ENCODE measurements at regions not wholly inside any gene's neighbourhood (a gene's known extent, or its start where the extent isn't known, plus 50 kb on each side); places are given as distances from the start of the nearest gene placed in this dataset.
A peak's percentile ranks its signal among the peaks of the same experiment; 100 is the strongest.

DNA sequence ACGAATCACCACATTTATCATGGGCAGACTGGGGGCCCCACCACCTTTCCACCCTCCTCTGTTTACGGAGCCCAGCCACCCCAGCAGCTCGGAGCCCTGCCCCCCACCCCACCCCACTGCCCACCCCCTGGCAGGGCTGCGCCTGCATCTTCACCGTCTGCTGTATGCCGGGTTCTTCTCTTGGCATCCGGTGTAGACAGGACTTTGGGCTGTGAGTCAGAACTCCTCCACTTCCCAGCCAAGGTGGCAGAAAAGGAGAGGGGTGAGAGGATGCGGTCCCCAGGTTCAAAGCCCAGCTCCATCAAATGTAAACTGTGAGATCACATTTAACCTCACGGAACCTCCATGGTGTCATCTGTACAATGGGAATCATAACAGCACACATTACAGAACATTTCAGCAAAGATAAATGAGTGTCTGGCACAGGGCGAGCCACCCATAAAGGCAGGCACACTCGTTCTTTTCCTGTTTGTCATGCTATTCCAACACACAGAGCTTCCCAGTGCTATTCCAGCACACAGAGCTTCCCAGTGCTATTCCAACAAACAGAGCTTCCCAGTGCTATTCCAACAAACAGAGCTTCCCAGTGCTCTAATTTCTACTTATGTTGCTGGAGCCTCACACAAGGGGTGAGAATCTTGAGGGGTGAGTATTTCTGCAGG, 292.7 kb upstream of the RTL1 start:
- DNase-seq (ENCODE audit: low spot score) = no peak

DNA sequence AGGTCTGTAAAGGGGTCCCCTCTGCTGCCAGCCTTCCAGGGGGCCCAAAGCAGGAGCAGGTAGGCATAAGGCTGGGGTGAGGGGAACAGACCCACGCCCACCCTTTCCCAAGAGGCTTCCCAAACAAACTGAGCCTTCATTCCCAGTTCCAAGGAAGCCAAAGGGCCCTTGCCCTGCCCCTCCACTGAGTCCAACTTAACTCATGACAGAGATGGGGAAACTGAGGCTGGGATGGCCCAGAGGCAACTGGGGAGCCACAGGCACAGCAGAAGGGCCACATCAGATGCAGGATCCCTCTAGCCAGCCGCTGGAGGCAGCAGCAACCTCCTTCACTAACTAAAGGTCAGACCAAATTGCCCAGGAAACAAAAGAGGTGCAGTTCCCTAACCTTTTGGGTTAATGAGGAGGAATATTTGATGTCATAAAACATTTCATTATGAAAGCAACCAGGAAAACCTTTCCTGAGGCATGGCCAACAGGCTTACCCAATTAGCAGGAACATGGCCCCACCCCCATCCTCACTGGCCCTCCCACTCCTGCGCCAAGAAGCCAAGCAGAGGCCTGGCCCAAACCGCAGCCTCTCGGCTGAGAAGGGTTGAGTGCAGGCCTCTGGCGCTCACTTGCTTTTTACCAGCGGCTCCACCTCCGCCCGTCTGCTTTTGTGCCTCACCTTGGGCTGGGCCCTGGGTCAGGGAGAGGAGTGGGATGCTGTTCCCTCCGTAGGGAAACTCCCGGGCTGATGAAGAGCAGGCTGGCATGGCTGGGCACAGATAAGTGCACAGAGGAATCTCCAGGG, 293.5 kb upstream of the RTL1 start:
- DNase-seq (ENCODE audit: low spot score) = no peak

DNA sequence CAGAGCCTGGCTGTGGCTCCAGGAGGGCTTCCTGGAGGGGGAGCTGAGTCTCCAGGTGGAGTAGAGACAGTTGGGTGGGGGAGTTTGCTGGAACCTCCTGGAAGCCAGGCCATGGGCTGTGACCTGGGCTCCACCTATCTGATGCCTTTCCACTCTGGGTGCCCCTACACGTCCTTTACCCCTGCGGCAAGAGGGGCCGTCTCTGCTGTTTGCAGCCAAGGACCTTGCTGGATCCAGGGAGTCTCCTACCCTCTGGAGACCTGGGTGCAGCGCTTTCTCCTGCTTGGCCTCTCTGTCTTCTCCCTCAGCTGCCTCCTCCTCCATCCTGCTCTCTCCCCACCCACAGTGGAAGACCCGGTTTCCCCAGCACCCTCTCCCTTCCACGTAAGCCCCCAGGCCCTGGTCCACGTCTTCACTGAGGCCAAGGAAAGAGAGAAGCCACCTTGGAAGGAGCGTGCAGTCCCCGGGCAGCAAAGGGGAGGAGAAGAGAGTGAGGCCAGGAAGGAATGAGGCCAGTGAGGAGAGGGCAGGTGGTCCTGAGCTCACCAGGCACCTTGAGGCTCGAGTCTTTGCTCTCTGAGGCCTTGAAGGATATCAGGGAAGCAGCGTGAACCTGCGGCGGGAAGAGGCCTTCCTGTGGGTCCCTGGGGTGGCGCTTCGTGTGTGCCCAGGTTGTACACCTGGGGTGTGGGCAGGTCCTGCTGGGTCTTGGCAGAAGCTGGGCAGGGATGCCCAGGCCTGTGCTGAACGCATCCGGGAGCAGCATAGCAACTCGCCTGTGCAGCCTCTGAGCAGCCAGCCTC, 294.3 kb upstream of the RTL1 start:
- no peak for DNase-seq (ENCODE audit: low spot score)

DNA sequence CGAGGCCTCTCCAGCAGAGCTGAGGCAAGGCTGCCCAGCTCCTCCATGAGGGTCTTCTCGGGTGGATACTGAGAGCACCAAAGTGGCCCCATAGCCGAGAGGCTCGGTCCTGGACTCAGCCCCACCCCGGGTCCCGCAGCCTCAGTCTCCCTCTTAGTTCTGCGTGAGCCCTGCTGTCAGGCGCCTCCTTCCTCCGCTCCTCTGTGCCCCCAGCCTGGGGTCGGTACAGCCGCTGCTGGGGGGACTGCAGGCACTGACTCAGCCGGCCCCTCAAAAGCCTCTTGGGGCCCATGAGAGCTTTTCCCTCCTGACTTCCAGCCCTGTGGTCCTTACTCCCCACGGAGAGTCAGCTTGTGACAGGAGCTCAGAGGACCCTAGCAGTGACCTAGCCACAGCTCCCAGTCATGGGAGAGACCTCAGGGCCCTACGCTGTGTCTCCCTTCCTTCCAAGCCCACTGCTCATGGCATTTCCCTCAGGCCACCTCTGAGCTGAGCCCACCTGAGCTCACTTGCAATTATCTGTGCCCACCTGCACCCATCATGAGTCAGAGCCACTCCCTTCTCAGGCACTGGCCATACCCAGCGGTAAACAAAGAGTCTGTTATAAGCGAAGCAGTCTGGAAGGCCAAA, 295.0 kb upstream of the RTL1 start:
- no peak for DNase-seq (ENCODE audit: low spot score)

DNA sequence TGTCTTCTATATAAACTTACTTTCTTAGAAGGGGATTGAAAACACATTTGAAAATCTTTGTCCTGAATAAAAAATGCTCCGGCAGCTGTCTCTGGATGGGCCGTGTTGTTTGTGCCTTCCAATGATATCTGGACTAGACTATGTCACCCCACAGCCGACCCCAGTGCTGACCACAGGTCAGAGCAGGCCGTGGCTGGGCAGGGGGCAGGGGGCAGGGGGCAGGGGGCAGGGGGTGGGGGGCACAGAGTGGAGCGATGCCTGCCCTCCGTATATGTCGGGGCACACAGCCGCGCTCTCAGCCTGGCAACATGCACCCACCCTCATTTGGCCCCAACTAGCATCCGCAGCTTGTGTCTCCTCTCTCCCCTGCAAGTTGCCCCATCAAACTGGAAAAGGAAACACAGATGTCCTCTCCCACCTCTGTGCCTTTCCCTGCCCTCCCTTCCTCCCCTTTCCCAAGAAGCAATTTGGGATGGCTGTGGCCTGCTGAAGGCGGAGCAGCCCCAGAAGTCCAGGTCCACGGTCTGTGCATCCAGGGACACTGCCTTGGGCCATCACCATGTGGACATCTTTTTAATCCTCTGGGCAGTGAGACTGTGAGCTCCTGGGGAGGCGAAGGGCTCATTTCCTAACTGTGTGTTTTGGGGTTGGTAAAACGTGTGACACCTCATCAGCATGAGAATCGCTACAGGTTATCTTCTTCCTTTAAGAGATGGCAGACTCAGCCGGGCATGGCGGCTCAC, 295.7 kb upstream of the RTL1 start:
- no peak for DNase-seq (ENCODE audit: low spot score)

DNA sequence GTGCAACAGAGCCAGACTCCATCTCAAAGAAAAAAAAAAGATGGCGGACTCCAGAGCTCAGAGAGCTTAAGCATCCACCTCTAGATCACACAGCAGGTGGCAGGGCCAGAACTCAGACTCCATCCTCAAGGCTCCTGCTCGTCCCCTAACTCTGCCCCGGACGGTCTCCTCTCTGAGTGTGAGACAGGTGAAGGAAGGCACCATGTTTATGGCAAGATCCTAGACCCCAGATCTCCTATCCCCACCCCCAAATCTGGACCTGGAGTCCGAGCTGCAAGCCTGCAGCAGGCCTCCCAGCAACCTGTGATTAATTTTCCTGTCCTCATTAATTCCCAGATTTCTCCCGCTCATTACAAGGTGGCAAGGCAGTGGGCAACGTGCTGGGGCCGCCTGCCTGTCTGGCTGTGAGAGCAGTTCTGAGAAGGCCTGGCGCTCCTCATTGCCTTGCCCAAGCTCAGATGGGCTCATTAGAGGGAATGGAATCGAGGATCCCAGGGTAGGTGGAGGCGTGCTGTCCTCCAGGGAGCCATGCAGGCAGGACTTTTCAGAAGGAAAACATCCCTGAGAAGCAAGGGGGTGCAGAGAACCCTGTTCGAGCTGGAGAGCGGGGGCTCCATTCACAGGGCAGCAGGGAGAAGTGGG, 296.6 kb upstream of the RTL1 start:
- DNase-seq (ENCODE audit: low spot score) = no peak

DNA sequence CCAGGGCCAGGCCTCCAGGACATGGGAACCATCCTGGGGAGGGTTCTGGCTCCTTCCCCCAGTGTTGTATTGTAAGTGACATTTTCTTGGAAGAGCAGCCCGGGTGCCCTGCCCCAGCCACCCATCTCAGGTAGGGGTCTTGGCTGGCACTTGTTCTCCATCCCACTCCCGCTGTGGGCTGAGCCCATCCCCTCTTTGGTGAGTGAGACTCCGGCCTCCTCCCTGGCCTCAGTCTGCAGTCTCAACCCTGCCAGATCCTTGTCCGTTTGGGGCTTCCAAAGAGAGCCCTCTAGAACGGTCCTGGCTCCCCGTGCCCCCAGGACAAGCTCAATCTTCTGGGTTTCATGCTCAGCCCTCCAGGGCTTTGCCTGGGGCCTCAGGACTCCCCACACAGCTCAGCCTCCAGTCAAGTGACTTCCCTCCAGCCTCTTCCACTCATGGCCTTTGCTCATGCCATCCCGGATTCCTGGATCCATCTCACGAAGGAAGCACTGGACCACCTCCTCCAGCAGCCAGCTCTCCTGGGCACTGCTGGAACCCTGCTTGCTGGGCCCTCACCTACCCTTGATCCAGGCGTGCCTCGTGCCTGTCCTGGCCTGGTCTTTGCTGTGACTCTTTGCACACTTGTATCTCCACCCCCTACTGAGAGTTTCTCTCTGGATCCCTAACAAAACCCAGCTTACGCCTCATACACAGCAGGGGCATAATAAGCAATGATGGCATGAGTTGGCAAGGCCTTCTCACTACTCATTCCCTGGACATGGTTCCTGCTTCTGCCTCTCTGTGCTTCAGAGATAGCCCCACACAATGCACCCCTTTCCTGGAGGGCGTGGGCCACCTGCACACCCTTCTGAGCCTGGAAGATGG, 297.4 kb upstream of the RTL1 start:
- no peak for DNase-seq (ENCODE audit: low spot score)

DNA sequence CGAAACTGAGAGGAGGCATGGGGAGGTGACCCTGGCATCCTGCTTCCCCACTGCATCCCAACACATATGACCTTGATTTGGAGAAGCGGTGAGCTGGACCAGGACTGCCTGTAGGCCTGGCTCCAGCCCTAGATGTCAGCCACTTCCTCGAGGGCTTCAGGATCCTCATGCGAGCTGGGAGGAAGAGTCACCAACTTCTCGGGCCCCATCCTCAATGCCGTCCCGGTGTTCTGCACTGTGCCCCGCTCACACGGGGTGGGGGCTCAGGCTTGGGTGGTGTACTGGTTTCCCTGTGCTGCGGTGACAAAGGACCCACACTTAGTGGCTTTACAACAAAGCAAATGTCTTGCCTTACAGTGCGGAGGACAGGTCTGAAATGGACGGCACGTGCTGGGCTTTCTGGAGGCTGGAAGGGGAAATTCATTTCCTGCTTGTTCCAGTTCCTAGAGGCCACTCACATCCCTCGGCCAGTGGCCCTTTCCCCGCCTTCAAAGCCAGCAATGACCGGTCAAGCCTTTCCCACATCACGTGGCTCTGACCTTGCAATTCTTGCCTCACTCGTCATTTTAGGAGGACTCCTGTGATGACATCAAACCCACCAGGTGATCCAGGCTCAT, 298.1 kb upstream of the RTL1 start:
- DNase-seq (ENCODE audit: low spot score) = no peak

DNA sequence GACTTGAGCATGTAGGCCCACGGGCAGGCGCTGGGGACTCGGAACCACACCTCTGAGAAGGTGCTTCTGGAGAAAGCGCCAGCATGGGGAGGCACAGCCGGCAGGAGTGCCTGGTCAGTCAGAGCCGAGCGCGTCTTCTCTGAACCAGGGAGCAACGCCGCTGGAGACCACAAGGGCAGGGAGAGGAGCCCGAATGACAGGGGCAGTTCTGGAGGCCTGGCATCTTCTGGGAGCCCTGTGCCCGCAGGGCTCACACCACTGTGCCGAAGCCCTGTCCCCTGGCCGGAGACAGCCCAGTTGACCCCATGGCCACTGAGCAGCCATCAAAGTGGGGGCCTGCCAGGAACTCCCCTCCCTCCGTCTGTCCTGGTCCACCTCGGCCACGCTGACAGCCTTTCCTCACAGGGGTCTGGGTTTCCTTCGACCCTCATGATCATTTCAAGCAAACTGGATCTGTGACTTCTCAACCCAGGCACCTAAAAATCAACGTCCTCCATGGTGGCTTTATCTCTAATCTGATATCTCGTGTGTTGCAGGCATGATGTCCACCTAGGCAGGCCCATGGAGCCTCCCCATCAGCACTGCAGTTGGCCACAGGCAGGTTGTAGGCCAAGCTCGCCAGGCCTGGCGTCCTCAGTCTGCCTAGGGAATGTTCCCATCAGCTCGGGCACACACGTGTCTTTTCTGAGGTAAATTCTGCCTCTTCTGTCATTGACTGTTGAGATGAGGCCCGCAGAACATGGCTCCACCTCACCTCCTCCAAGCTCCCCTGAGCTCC, 299.3 kb upstream of the RTL1 start:
- DNase-seq (ENCODE audit: low spot score) = no peak

DNA sequence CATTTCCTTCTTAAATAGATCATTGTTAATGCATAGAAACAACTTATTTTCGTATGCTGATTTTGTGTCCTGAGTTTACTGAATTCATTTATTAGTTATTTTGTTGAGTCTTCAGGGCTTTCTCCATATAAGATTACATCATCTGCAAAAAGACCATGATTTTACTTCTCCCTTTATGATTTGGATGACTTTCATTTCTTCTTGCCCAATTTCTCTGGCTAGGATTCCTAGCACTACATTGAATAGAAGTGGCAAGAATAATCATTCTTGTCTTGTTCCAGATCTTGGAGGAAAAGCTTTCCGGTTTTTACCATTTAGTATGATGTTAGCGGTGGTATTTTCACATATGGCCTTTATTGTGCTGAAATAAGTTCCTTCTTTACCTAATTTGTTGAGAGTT, 303.0 kb upstream of the RTL1 start:
- no peak for DNase-seq (ENCODE audit: low spot score)

DNA sequence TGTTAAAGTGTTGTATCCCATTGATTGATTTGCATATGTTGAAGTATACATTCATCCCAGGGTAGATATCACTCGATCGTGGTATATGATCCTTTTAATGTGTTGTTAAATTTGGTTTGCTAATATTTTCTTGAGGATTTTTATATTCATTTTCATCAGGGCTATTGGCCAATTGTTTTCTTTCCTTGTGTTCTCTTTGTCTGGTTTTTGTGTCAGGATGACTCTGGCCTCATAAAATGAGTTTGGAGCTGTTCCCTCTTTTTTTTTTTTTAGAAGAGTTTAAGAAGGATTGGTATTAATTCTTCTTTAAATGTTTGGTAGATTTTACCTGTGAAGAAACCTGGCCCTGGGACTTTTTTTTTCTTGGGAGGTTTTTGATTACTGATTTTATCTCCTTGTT, 303.5 kb upstream of the RTL1 start:
- DNase-seq (ENCODE audit: low spot score) = no peak

DNA sequence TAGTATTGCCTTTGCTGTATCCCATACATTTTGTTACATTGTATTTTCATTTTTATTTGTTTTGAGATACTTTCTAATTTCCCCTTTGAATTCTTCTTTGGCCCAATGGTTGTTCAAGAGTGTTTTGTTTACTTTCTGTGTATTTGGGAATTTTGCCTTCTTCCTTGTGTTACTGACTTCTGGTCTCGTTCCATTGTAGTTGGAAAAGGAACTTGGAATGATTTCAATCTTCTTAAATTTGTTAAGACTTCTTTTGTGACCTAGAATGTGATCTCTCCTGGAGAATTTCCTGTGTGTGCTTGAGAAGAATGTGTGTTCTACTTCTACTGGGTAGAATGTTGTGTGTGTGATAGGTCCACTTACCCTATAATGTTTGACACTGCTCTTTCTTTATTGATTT, 304.4 kb upstream of the RTL1 start:
- DNase-seq (ENCODE audit: low spot score) = no peak

DNA sequence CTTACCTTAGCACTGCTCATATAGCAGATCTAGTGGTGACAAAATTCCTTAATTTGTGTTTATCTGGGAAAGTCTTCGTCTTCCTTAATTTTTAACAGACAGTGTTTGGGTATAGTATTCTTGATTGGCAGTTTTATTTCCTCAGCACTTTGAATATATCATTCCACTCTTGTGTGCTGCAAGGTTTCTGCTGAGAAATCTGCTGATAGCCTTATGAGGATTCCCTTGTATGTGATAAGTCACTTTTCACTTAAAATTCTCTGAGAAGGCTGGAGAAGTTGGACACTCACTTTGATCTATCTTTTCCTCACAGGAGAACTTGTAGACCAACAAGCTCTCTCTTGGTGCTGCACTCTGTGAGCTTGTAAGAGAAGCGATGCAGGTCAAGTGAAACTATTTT, 306.1 kb upstream of the RTL1 start:
- no peak for DNase-seq (ENCODE audit: low spot score)

DNA sequence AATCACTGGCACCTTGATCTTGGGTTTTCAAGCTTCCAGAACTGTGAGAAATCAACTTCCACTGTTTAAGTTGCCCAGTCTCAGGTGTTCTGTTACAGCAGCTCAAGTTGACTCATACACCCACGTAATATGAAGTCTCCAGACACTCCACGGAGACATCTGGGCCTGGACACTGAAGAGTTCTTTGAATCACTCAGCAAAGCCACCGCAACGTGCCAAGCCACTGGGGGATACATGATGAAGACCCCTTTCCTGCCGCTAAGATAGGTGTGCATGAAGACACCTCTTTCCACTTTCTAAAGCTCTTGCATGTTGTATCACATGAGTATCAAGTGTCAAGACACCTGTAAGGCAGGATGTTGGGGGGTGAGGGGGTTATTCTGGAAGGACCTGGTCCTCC, 311.7 kb upstream of the RTL1 start:
- DNase-seq (ENCODE audit: low spot score) = no peak

DNA sequence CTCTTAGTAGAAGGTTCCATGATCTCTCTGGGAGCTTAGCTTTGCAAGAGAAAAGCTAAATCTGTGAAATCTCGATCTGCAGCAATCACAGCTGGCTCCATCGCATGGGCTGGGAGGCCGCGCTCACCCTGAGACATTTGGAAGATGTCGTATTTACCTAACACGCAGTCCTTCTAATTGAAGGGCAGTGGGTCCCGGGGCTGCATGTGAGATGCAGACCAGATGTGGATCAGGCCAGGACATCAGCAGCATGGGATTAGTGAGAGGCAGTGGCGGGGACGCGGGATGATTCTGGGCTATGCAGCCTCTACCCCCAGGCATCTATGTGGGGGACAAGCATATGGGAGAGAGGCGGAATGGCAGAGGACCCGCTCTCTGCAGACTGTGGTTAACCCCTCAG, 312.4 kb upstream of the RTL1 start:
- DNase-seq (ENCODE audit: low spot score) = no peak

DNA sequence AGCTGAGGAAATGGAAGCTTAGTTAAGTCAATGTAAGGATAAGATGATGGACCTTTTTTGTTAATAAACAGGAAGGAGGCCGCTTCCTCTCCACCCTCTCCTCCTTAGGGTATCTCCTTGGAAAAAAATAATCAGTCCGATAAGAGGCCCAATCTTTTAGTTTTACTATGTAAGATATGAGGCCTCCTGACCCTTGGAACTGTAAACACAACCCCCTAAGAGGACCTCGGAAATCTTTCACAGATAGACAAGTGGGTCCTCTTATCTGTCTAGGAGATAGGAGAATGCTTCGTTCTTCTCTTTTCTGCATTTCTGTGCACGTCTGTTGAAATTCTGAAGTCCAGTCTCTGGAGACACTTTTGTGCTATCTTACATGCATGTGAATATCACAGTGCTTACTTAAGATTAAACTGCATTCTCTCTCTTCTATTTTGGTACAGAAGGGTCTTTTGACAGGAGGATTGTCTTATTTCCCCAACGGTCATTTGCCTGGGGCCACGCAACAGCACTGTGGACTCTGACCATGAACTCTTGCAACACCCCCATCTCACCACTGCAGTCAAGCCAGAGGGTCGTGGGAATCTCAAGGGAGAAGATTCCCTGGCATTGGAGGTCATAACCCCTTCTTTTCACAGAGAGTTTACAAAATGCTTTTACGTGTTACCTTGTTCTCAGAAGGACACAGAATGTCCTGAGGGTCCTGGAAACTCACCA, 313.0 kb upstream of the RTL1 start:
- DNase-seq (ENCODE audit: low spot score) = peak; percentile 30

DNA sequence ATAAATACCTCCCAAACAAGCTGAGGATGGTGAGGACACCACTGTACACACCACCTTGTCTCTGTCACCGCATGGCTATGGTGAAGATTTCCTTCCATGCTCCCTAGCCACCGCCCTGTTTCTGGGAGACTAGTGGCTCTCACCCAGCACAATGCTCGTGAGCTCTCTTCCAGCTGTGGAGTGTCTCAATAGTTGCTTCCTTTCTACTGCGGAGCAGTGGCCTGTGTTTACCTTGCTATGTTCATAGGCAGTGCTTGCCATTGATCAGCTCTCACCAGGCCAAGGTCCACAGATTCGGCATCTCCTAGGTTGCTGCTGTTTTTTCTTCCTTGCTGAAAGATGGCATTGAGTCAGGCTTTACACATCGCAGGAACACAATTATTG, 313.6 kb upstream of the RTL1 start:
- peak; percentile 46 for DNase-seq (ENCODE audit: low spot score)

DNA sequence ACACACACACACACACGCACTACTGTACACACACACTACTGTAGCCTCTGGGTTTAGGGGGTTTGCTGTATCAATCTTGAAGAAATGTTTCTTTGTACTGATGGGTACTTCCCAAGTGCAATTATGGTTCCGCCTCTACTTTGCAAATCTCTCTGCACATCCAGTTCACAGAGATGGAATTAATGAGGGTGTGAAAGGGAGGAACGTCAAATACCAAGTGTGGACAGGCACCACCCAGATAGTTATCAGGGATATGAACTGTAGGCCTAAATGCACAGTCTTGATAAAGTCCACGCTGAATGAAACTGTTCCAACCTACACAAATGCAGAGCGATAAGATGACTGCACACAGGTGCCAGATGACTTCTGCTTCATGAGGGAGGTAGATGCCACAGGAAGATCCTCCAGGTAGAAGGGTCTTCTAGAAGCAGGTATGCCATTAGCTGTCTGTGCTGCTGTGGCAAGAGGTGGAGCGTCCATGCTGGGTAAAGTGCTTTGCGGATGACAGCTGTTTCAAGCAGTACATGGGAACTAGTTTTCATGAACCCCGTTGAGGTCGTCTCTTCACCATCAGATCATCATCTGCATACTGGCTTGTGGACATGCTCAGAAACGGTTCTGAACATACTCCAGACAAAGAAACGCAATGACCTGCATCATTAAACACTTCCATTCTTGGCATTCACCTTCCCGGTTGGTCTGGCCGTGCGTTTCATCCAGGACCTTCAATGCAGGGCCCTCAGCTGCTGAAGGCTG, 314.3 kb upstream of the RTL1 start:
- no peak for DNase-seq (ENCODE audit: low spot score)
